Keratinocyte (primary cell): ENCODE measurements at regions not wholly inside any gene's neighbourhood (a gene's known extent, or its start where the extent isn't known, plus 50 kb on each side); places are given as distances from the start of the nearest gene placed in this dataset.

Experiments
- DNase-seq: peaks from one replicate; pipeline ENCODE4 v3.0.0-alpha.2; 2011; ENCODE audit warnings: low read depth, missing footprints, low spot score
- FAIRE-seq: peaks from 2 replicates; lab custom pipeline; 2011; peaks lifted over from hg19 to GRCh38; lab: Jason Lieb, UNC
- H2AFZ ChIP-seq: 2 replicates; pipeline ENCODE4 v1.6.0; 2012; ENCODE audit warnings: low read length, control low read depth, inconsistent platforms; ENCODE audit not compliant: control insufficient read depth
- H3K27ac ChIP-seq: 2 replicates; pipeline ENCODE4 v1.5.1; 2011; ENCODE audit warnings: low read length; ENCODE audit not compliant: control insufficient read depth, insufficient read depth
- H3K27me3 ChIP-seq: 3 replicates; pipeline ENCODE4 v1.6.0; 2011; ENCODE audit warnings: low read length; ENCODE audit not compliant: control insufficient read depth, insufficient read depth; ENCODE audit errors: extremely low read depth
- H3K36me3 ChIP-seq, 2 experiments: 2 replicates in 1 of 2; 3 replicates in 1 of 2; pipeline ENCODE4 v1.5.1; 2011; ENCODE audit warnings: low read length in 2 of 2, mild to moderate bottlenecking in 1 of 2; ENCODE audit not compliant: control insufficient read depth in 2 of 2, insufficient read depth in 2 of 2; ENCODE audit errors: extremely low read depth in 1 of 2
- H3K4me1 ChIP-seq: 3 replicates; pipeline ENCODE4 v1.5.1; 2011; ENCODE audit warnings: low read length; ENCODE audit not compliant: control insufficient read depth, insufficient read depth; ENCODE audit errors: extremely low read depth
- H3K4me2 ChIP-seq: 3 replicates; pipeline ENCODE4 v1.6.0; 2011; ENCODE audit warnings: low read depth, low read length; ENCODE audit not compliant: control insufficient read depth, insufficient read depth; ENCODE audit errors: extremely low read depth
- H3K4me3 ChIP-seq, 3 experiments: fragments of 200-600 bp in 1 of 3; sonication (generic) in 1 of 3; 2 replicates in 2 of 3; 3 replicates in 1 of 3; pipeline ENCODE4 v1.5.1; 2011 to 2016; ENCODE audit warnings: low read length in 3 of 3, mild to moderate bottlenecking in 3 of 3, control low read depth in 2 of 3, inconsistent platforms in 1 of 3, low read depth in 1 of 3, mixed read lengths in 1 of 3, mixed run types in 1 of 3, moderate library complexity in 1 of 3; ENCODE audit not compliant: control insufficient read depth in 2 of 3, insufficient read depth in 2 of 3; ENCODE audit errors: extremely low read depth in 1 of 3
- H3K79me2 ChIP-seq: 2 replicates; pipeline ENCODE4 v1.6.0; 2012; ENCODE audit warnings: low read length; ENCODE audit not compliant: control insufficient read depth, insufficient read depth
- H3K9ac ChIP-seq: 3 replicates; pipeline ENCODE4 v1.6.0; 2011; ENCODE audit warnings: low read length; ENCODE audit not compliant: control insufficient read depth, insufficient read depth; ENCODE audit errors: extremely low read depth
- H3K9me1 ChIP-seq: 3 replicates; pipeline ENCODE4 v1.6.0; 2011; ENCODE audit warnings: low read length; ENCODE audit not compliant: control insufficient read depth, insufficient read depth; ENCODE audit errors: extremely low read depth
- H3K9me3 ChIP-seq: 2 replicates; pipeline ENCODE4 v1.5.1; 2012; ENCODE audit warnings: low read depth, low read length; ENCODE audit not compliant: control insufficient read depth
- H4K20me1 ChIP-seq: 3 replicates; pipeline ENCODE4 v1.6.0; 2011; ENCODE audit warnings: low read length; ENCODE audit not compliant: control insufficient read depth, insufficient read depth; ENCODE audit errors: extremely low read depth
- CTCF ChIP-seq, 3 experiments: IDR thresholded peaks in 1 of 3; conservative IDR thresholded peaks in 1 of 3; optimal IDR thresholded peaks in 1 of 3; 2 replicates in 2 of 3; 3 replicates in 1 of 3; pipeline versions ENCODE3 to v1.5.1; 2011; ENCODE audit warnings: low read length in 3 of 3, mild to moderate bottlenecking in 3 of 3, moderate library complexity in 2 of 3, control low read depth in 1 of 3, inconsistent platforms in 1 of 3; ENCODE audit not compliant: insufficient read depth in 2 of 3; ENCODE audit errors: extremely low read depth in 1 of 3
- EZH2 ChIP-seq: IDR thresholded peaks from one replicate; pipeline ENCODE4 v1.6.1; 2012; ENCODE audit warnings: inconsistent platforms, mild to moderate bottlenecking, low read length, moderate library complexity
- dilution Hi-C: fragments of 300-500 bp; cut with MboI; formaldehyde crosslinking; loops from one replicate; pipeline ENCODE4 v1.7.0; 2020; ENCODE audit warnings: low sequenced_read_pairs; ENCODE audit not compliant: extremely low pct_ligation_motif_present

- FAIRE-seq (peak; percentile 73), DNase-seq (no peak)
- H3K4me1 ChIP-seq = peaks cover 48% of the 10 kb centered on the region
- no peaks in the 10 kb centered on the region for H3K9me1 ChIP-seq
- H3K27me3 ChIP-seq = no peaks in the 10 kb centered on the region
- H3K4me3 ChIP-seq = no peak overlapping the region
- TF ChIP-seq EZH2 = no peak
- no peaks in the 10 kb centered on the region for H4K20me1 ChIP-seq
- no peak overlapping the region for H3K9ac ChIP-seq
- H2AFZ ChIP-seq = peak overlapping the region; percentile 28
- H3K9me3 ChIP-seq = no peaks in the 10 kb centered on the region
- no peaks in the 10 kb centered on the region for H3K79me2 ChIP-seq
- dilution Hi-C loops = no loop called here
- H3K36me3 ChIP-seq = no peaks in the 10 kb centered on the region
- H3K27ac ChIP-seq = no peak overlapping the region
- H3K4me2 ChIP-seq = no peak overlapping the region
Measured at GRCh38 chr3:59563966-59564365, 514.1 kb upstream of the CFAP20DC start.

- Histone ChIP-seq H2AFZ (no peak overlapping the region), H3K9ac (no peak overlapping the region), H3K4me1 (peaks cover 48% of the 10 kb centered on the region), H3K4me2 (no peak overlapping the region), H3K27ac (no peak overlapping the region), H4K20me1 (no peaks in the 10 kb centered on the region), H3K79me2 (no peaks in the 10 kb centered on the region), H3K9me3 (no peaks in the 10 kb centered on the region), H3K36me3 (no peaks in the 10 kb centered on the region), H3K4me3 (no peak overlapping the region), H3K9me1 (no peaks in the 10 kb centered on the region), H3K27me3 (no peaks in the 10 kb centered on the region)
- TF ChIP-seq EZH2 (no peak), CTCF (optimal IDR thresholded peaks at IDR 0.05 in 1 of 3, IDR thresholded peaks at IDR 0.05 in 1 of 3, conservative IDR thresholded peaks at IDR 0.05 in 1 of 3; ENCODE audit: extremely low read depth in 1 of 3, insufficient read depth in 2 of 3, low read length in 3 of 3) (no peak)
- dilution Hi-C loops = no loop called here
- DNase-seq (no peak), FAIRE-seq (peak; percentile 9)
Measured at GRCh38 chr3:59563072-59563605, 513.3 kb upstream of the CFAP20DC start.
